A673 (cell line): ENCODE measurements at regions not wholly inside any gene's neighbourhood (a gene's known extent, or its start where the extent isn't known, plus 50 kb on each side); places are given as distances from the start of the nearest gene placed in this dataset.

ENCODE experiments used
- EZH2 ChIP-seq: fragments of 200-600 bp; sonication (generic); IDR thresholded peaks from 2 replicates; pipeline ENCODE4 v1.6.1; 2017; ENCODE audit warnings: borderline replicate concordance, low read depth, mild to moderate bottlenecking, mixed read lengths, antibody characterized with exemption, low read length; ENCODE audit not compliant: poor library complexity, severe bottlenecking
- TF ChIP-seq, protein P1 (sequence below): fragments of 300-800, 200-600 bp; sonication (generic); conservative IDR thresholded peaks from 2 replicates; pipeline ENCODE4 v1.5.1; 2017; ENCODE audit warnings: low read depth, mild to moderate bottlenecking, antibody characterized with exemption, low read length, moderate library complexity, mixed read lengths

DNA sequence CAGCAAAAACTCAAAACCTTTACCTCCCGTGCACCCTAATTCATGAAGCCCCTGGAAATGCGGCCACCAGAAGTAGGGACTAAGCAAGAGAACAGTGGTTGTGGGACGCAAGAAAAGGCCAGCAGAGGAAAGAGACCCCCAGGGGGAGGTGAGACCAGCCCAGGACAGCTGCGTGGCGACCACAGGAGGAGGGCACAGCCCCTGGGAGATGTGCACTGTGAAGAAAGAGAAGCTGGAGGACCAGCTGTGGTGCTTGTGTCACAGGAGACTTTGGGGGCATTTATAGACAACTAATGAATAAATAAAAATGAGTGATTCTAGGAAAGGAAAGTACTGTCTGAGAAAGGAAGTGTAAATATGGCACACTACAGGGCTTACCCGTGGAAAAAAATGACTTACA lies 263.8 kb downstream of the EIPR1 start:
- TF ChIP-seq, protein P1, sequence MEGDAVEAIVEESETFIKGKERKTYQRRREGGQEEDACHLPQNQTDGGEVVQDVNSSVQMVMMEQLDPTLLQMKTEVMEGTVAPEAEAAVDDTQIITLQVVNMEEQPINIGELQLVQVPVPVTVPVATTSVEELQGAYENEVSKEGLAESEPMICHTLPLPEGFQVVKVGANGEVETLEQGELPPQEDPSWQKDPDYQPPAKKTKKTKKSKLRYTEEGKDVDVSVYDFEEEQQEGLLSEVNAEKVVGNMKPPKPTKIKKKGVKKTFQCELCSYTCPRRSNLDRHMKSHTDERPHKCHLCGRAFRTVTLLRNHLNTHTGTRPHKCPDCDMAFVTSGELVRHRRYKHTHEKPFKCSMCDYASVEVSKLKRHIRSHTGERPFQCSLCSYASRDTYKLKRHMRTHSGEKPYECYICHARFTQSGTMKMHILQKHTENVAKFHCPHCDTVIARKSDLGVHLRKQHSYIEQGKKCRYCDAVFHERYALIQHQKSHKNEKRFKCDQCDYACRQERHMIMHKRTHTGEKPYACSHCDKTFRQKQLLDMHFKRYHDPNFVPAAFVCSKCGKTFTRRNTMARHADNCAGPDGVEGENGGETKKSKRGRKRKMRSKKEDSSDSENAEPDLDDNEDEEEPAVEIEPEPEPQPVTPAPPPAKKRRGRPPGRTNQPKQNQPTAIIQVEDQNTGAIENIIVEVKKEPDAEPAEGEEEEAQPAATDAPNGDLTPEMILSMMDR: no peak
- no peak for TF ChIP-seq EZH2
